Iris pigment epithelial cell (primary cell): ENCODE measurements at regions not wholly inside any gene's neighbourhood (a gene's known extent, or its start where the extent isn't known, plus 50 kb on each side); places are given as distances from the start of the nearest gene placed in this dataset.
A peak's percentile ranks its signal among the peaks of the same experiment; 100 is the strongest.

Experiments
- DNase-seq: peaks from one replicate; pipeline ENCODE4 v3.0.0-alpha.2; 2011; ENCODE audit warnings: low read depth

DNA sequence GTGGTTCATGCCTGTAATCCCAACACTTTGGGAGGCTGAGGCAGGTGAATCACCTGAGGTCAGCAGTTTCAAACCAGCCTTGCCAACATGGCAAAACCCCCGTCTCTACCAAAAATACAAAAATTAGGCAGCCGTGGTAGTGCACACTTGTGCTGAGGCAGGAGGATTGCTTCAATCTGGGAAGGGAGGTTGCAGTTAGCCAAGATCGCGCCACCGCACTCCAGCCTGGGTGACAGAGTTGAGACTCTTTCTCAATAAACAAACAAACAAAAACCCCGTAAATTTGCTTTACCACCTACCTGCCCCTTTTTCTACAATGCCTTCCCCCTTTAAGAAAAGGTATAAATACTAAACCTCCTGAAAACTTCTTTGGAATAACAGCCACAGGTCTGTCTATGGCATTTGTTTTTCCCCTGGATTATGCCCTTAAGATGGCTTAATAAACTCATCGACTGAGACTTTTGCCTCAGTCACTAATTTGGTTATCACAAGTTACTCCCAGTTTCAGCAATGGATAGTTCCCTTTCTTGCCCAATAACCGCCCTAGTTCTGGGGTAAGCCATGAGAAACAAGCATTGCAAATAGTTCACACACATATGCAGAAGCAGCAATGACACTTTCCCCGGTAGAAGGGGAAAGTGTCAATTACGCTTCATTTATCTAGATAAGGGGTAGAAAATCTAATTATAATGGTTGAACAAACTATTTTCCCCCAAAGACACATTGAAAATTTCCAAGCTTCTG, 52.8 kb upstream of the SVIL start:
- DNase-seq = peak; percentile 27

DNA sequence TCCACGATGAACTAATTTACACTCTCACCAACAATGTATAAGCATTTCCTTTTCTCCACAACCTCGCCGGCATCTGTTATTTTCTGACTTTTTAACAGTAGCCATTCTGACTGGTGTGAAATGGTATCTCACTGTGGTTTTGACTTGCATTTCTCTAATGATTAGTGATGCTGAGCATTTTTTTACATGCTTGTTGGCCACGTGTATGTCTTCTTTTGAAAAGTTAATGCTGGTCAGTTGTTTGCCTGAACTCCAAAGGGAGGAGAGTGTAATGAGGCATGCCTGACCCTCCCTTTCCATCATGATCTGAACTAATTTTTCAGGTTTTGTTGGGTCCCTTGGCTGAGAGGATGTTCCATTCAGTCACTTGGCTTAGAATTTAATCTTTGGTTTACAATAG, 50.7 kb upstream of the SVIL start:
- no peak for DNase-seq
